Fibroblast of lung (primary cell): ENCODE measurements at regions not wholly inside any gene's neighbourhood (a gene's known extent, or its start where the extent isn't known, plus 50 kb on each side); places are given as distances from the start of the nearest gene placed in this dataset.

Source experiments
- DNase-seq, 2 donors: peaks; one replicate each; pipeline versions ENCODE4 v3.0.0 to v3.0.0-alpha.2; 2010; ENCODE audit warnings: low read depth in 2 of 2
- H2AFZ ChIP-seq: 2 replicates; pipeline ENCODE4 v1.5.1; 2012; ENCODE audit warnings: low read length, control low read depth, inconsistent platforms
- H3K27ac ChIP-seq: 2 replicates; pipeline ENCODE4 v1.5.1; 2011; ENCODE audit warnings: low read length, control low read depth; ENCODE audit not compliant: insufficient read depth
- H3K27me3 ChIP-seq: 2 replicates; pipeline ENCODE4 v1.5.1; 2011; ENCODE audit warnings: mild to moderate bottlenecking, low read length; ENCODE audit not compliant: control insufficient read depth, insufficient read depth
- H3K36me3 ChIP-seq: 2 replicates; pipeline ENCODE4 v1.5.1; 2011; ENCODE audit warnings: low read length; ENCODE audit not compliant: control insufficient read depth, insufficient read depth
- H3K4me1 ChIP-seq: 2 replicates; pipeline ENCODE4 v1.5.1; 2011; ENCODE audit warnings: low read length; ENCODE audit not compliant: control insufficient read depth, insufficient read depth; ENCODE audit errors: extremely low read depth
- H3K4me2 ChIP-seq: 2 replicates; pipeline ENCODE4 v1.5.1; 2011; ENCODE audit warnings: low read length, control low read depth; ENCODE audit not compliant: insufficient read depth; ENCODE audit errors: extremely low read depth
- H3K4me3 ChIP-seq, 4 experiments: fragments of 200-600 bp in 1 of 4; sonication (generic) in 1 of 4; replicated peaks in 1 of 4; 2 replicates each; pipeline ENCODE4 v1.5.1; 2011 to 2016; ENCODE audit warnings: low read length in 4 of 4, low read depth in 3 of 4, mild to moderate bottlenecking in 3 of 4, control low read depth in 2 of 4, inconsistent platforms in 1 of 4, mixed read lengths in 1 of 4; ENCODE audit not compliant: insufficient read depth in 1 of 4; ENCODE audit errors: control extremely low read depth in 1 of 4
- H3K79me2 ChIP-seq: 2 replicates; pipeline ENCODE4 v1.5.1; 2012; ENCODE audit warnings: mild to moderate bottlenecking, low read length, inconsistent platforms; ENCODE audit not compliant: control insufficient read depth, insufficient read depth
- H3K9ac ChIP-seq: 2 replicates; pipeline ENCODE4 v1.5.1; 2011; ENCODE audit warnings: mild to moderate bottlenecking, low read length, control low read depth; ENCODE audit not compliant: insufficient read depth
- H3K9me3 ChIP-seq: 2 replicates; pipeline ENCODE4 v1.5.1; 2012; ENCODE audit warnings: low read depth, low read length; ENCODE audit not compliant: control insufficient read depth, insufficient read depth
- H4K20me1 ChIP-seq: 2 replicates; pipeline ENCODE4 v1.5.1; 2011; ENCODE audit warnings: low read length; ENCODE audit not compliant: control insufficient read depth, insufficient read depth; ENCODE audit errors: extremely low read depth
- CTCF ChIP-seq, 2 donors: IDR thresholded peaks in 1 of 2; conservative IDR thresholded peaks in 1 of 2; 1 replicate in 1 of 2; 2 replicates in 1 of 2; pipeline ENCODE4 v1.5.1; 2011 to 2012; ENCODE audit warnings: low read length in 2 of 2, control low read depth in 1 of 2, inconsistent platforms in 1 of 2, low read depth in 1 of 2, mild to moderate bottlenecking in 1 of 2
- EZH2 ChIP-seq: IDR thresholded peaks from 2 replicates; pipeline ENCODE4 v1.5.1; 2012; ENCODE audit warnings: low read length, control low read depth, mild to moderate bottlenecking; ENCODE audit errors: missing control alignments

GRCh38 chr6:28816339-28816908 lies 107.4 kb downstream of the TRIM27 start:
- Histone ChIP-seq H3K4me1 (no peaks in the 10 kb centered on the region), H3K9me3 (no peaks in the 10 kb centered on the region), H3K79me2 (no peaks in the 10 kb centered on the region), H3K27ac (no peak overlapping the region), H3K9ac (no peak overlapping the region), H3K4me3 (peak overlapping the region in 1 of 4 experiments; percentile 32), H3K36me3 (no peaks in the 10 kb centered on the region), H2AFZ (no peak overlapping the region), H3K4me2 (peak overlapping the region; percentile 78), H3K27me3 (peaks cover 27% of the 10 kb centered on the region), H4K20me1 (no peaks in the 10 kb centered on the region)
- TF ChIP-seq CTCF (conservative IDR thresholded peaks at IDR 0.05 in 1 of 2, IDR thresholded peaks at IDR 0.05 in 1 of 2; ENCODE audit: low read depth in 1 of 2, low read length in 2 of 2) (no peak), EZH2 (no peak)
- DNase-seq: no peak

GRCh38 chr6:28816909-28817807 lies 106.6 kb downstream of the TRIM27 start:
- peaks cover 24% of the 10 kb centered on the region for H3K27me3 ChIP-seq
- no peak overlapping the region for H2AFZ ChIP-seq
- TF ChIP-seq CTCF (conservative IDR thresholded peaks at IDR 0.05 in 1 of 2, IDR thresholded peaks at IDR 0.05 in 1 of 2; ENCODE audit: low read depth in 1 of 2, low read length in 2 of 2) (no peak), EZH2 (no peak)
- no peaks in the 10 kb centered on the region for H3K4me1 ChIP-seq
- no peaks in the 10 kb centered on the region for H3K9me3 ChIP-seq
- H3K4me3 ChIP-seq: peak overlapping the region in 3 of 4 experiments; percentile 15 to 32 (median 23)
- no peaks in the 10 kb centered on the region for H3K79me2 ChIP-seq
- DNase-seq: peak; percentile 62 to 74
- no peak overlapping the region for H3K27ac ChIP-seq
- no peaks in the 10 kb centered on the region for H4K20me1 ChIP-seq
- peak overlapping the region; percentile 78 for H3K4me2 ChIP-seq
- no peak overlapping the region for H3K9ac ChIP-seq
- H3K36me3 ChIP-seq: no peaks in the 10 kb centered on the region

GRCh38 chr6:28817808-28818145 lies 106.0 kb downstream of the TRIM27 start:
- no peak for TF ChIP-seq CTCF (conservative IDR thresholded peaks at IDR 0.05 in 1 of 2, IDR thresholded peaks at IDR 0.05 in 1 of 2; ENCODE audit: low read depth in 1 of 2, low read length in 2 of 2)
- no peak for TF ChIP-seq EZH2
- no peak overlapping the region for H3K27ac ChIP-seq
- peak overlapping the region; percentile 51 for H3K4me2 ChIP-seq

More at GRCh38 chr6:28817808-28818145, 106.0 kb downstream of the TRIM27 start:
- no peaks in the 10 kb centered on the region for H3K4me1 ChIP-seq
- H2AFZ ChIP-seq: no peak overlapping the region
- no peak overlapping the region for H3K9ac ChIP-seq
- H3K36me3 ChIP-seq: no peaks in the 10 kb centered on the region
- no peaks in the 10 kb centered on the region for H3K79me2 ChIP-seq
- no peaks in the 10 kb centered on the region for H3K9me3 ChIP-seq
- peak overlapping the region in 1 of 4 experiments; percentile 32 for H3K4me3 ChIP-seq
- no peak for DNase-seq
- H3K27me3 ChIP-seq: peaks cover 21% of the 10 kb centered on the region
- no peaks in the 10 kb centered on the region for H4K20me1 ChIP-seq
